Kidney tubule cell (primary cell): ENCODE measurements at regions not wholly inside any gene's neighbourhood (a gene's known extent, or its start where the extent isn't known, plus 50 kb on each side); places are given as distances from the start of the nearest gene placed in this dataset.

Experiments used
- DNase-seq: peaks from one replicate; pipeline ENCODE4 v3.0.0-alpha.2; 2018; ENCODE audit warnings: low spot score

- no peak for DNase-seq
Measured at GRCh38 chr13:23983671-23984070, 86.4 kb upstream of the C1QTNF9B start.

GRCh38 chr13:23984546-23984945, 87.2 kb upstream of the C1QTNF9B start:
- peak; percentile 51 for DNase-seq

- DNase-seq: no peak
Measured at GRCh38 chr13:23985060-23985459, 87.8 kb upstream of the C1QTNF9B start.

GRCh38 chr13:23985839-23986238, 88.5 kb upstream of the C1QTNF9B start:
- DNase-seq: no peak

- no peak for DNase-seq
Measured at GRCh38 chr13:23986619-23987018, 89.3 kb upstream of the C1QTNF9B start.

GRCh38 chr13:23987331-23987894, 90.1 kb upstream of the C1QTNF9B start:
- no peak for DNase-seq

- no peak for DNase-seq
Measured at GRCh38 chr13:23988546-23989122, 91.3 kb upstream of the C1QTNF9B start.

- no peak for DNase-seq
Measured at GRCh38 chr13:23990455-23990854, 93.2 kb upstream of the C1QTNF9B start.

- DNase-seq: no peak
Measured at GRCh38 chr13:23991119-23991518, 93.8 kb upstream of the C1QTNF9B start.

- no peak for DNase-seq
Measured at GRCh38 chr13:23992781-23993679, 95.7 kb upstream of the C1QTNF9B start.

- DNase-seq: peak; percentile 6
Measured at GRCh38 chr13:23993680-23993985, 96.3 kb upstream of the C1QTNF9B start.

- DNase-seq: no peak
Measured at GRCh38 chr13:23995283-23996073, 98.2 kb upstream of the C1QTNF9B start.

- peak; percentile 52 for DNase-seq
Measured at GRCh38 chr13:23996456-23996855, 99.2 kb upstream of the C1QTNF9B start.

- no peak for DNase-seq
Measured at GRCh38 chr13:23999424-23999823, 102.1 kb upstream of the C1QTNF9B start.

GRCh38 chr13:24002206-24002815, 105.0 kb upstream of the C1QTNF9B start:
- DNase-seq: no peak

GRCh38 chr13:24004142-24004899, 107.0 kb upstream of the C1QTNF9B start:
- no peak for DNase-seq

GRCh38 chr13:24004971-24005370, 107.7 kb upstream of the C1QTNF9B start:
- DNase-seq: no peak

- DNase-seq: peak; percentile 74
Measured at GRCh38 chr13:24005755-24006281, 108.5 kb upstream of the C1QTNF9B start.

- no peak for DNase-seq
Measured at GRCh38 chr13:24006520-24007248, 109.4 kb upstream of the C1QTNF9B start.

- DNase-seq: peak; percentile 10
Measured at GRCh38 chr13:24007979-24008620, 110.8 kb upstream of the C1QTNF9B start.
